ENCODE measurements at regions not wholly inside any gene's neighbourhood (a gene's known extent, or its start where the extent isn't known, plus 50 kb on each side); places are given as distances from the start of the nearest gene placed in this dataset.

GRCh38 chr13:107067381-107067780, 499.4 kb upstream of the ARGLU1 start:
- H3K4me3 ChIP-seq (ENCODE audit: low read depth, low read length) = no peak overlapping the region
- DNase-seq (ENCODE audit: low read depth) = no peak
- in situ Hi-C loops (cut with HindIII; ENCODE audit: low sequenced_read_pairs) = no loop called here
- TF ChIP-seq CTCF (IDR thresholded peaks at IDR 0.05; ENCODE audit: low read depth, low read length, missing control alignments) = no peak

- TF ChIP-seq CTCF (IDR thresholded peaks at IDR 0.05; ENCODE audit: low read depth, low read length, missing control alignments) = no peak
- no peak for DNase-seq (ENCODE audit: low read depth)
- no peak overlapping the region for H3K4me3 ChIP-seq (ENCODE audit: low read depth, low read length)
- in situ Hi-C loops (cut with HindIII; ENCODE audit: low sequenced_read_pairs) = no loop called here
These were observed 498.4 kb upstream of the ARGLU1 start for GRCh38 chr13:107066355-107066754.

GRCh38 chr13:107065036-107065435, 497.1 kb upstream of the ARGLU1 start:
- in situ Hi-C loops (cut with HindIII; ENCODE audit: low sequenced_read_pairs) = no loop called here
- H3K4me3 ChIP-seq (ENCODE audit: low read depth, low read length) = no peak overlapping the region
- DNase-seq (ENCODE audit: low read depth) = no peak
- TF ChIP-seq CTCF (IDR thresholded peaks at IDR 0.05; ENCODE audit: low read depth, low read length, missing control alignments) = no peak

- no peak for DNase-seq (ENCODE audit: low read depth)
- no peak for TF ChIP-seq CTCF (IDR thresholded peaks at IDR 0.05; ENCODE audit: low read depth, low read length, missing control alignments)
- H3K4me3 ChIP-seq (ENCODE audit: low read depth, low read length) = no peak overlapping the region
- in situ Hi-C loops (cut with HindIII; ENCODE audit: low sequenced_read_pairs) = no loop called here
These were observed 489.2 kb upstream of the ARGLU1 start for GRCh38 chr13:107057028-107057631.

GRCh38 chr13:107043021-107043956, 475.4 kb upstream of the ARGLU1 start:
- DNase-seq (ENCODE audit: low read depth) = peak; percentile 43

GRCh38 chr13:107035778-107036177, 467.8 kb upstream of the ARGLU1 start:
- peak; percentile 68 for DNase-seq (ENCODE audit: low read depth)
- in situ Hi-C loops (cut with HindIII; ENCODE audit: low sequenced_read_pairs) = no loop called here
- TF ChIP-seq CTCF (IDR thresholded peaks at IDR 0.05; ENCODE audit: low read depth, low read length, missing control alignments) = no peak
- no peak overlapping the region for H3K4me3 ChIP-seq (ENCODE audit: low read depth, low read length)

More at GRCh38 chr13:107043021-107043956, 475.4 kb upstream of the ARGLU1 start:
- in situ Hi-C loops (cut with HindIII; ENCODE audit: low sequenced_read_pairs) = no loop called here
- H3K4me3 ChIP-seq (ENCODE audit: low read depth, low read length) = no peak overlapping the region
- no peak for TF ChIP-seq CTCF (IDR thresholded peaks at IDR 0.05; ENCODE audit: low read depth, low read length, missing control alignments)

Measured in astrocyte of the cerebellum (primary cell).